Trophoblast cell (in vitro differentiated cells and primary cell): ENCODE measurements at regions not wholly inside any gene's neighbourhood (a gene's known extent, or its start where the extent isn't known, plus 50 kb on each side); places are given as distances from the start of the nearest gene placed in this dataset.
A peak's percentile ranks its signal among the peaks of the same experiment; 100 is the strongest.

Experiments
- DNase-seq, 2 donors: peaks; one replicate each; pipeline ENCODE4 v3.0.0-alpha.2; 2016
- H2AFZ ChIP-seq: 2 replicates; pipeline ENCODE4 v1.6.1; 2013; ENCODE audit warnings: low read length, moderate library complexity, mild to moderate bottlenecking; ENCODE audit not compliant: insufficient read depth, poor library complexity
- H2AK5ac ChIP-seq: 2 replicates; pipeline ENCODE4 v1.6.1; 2013; ENCODE audit warnings: mild to moderate bottlenecking, low read length
- H2BK120ac ChIP-seq: 2 replicates; pipeline ENCODE4 v1.6.1; 2013; ENCODE audit warnings: low read length, mild to moderate bottlenecking, moderate library complexity; ENCODE audit not compliant: insufficient read depth, poor library complexity
- H2BK12ac ChIP-seq: 2 replicates; pipeline ENCODE4 v1.6.1; 2013; ENCODE audit warnings: mild to moderate bottlenecking, low read length, moderate library complexity
- H2BK5ac ChIP-seq: 2 replicates; pipeline ENCODE4 v1.6.1; 2013; ENCODE audit warnings: low read length, low read depth, moderate library complexity, mild to moderate bottlenecking; ENCODE audit not compliant: poor library complexity
- H3K14ac ChIP-seq: 2 replicates; pipeline ENCODE4 v1.6.1; 2013; ENCODE audit warnings: mild to moderate bottlenecking, low read length
- H3K18ac ChIP-seq: 2 replicates; pipeline ENCODE4 v1.6.1; 2013; ENCODE audit warnings: mild to moderate bottlenecking, low read length
- H3K23ac ChIP-seq: 2 replicates; pipeline ENCODE4 v1.6.1; 2013; ENCODE audit warnings: low read length
- H3K27ac ChIP-seq: 2 replicates; pipeline ENCODE4 v1.5.1; 2013; ENCODE audit warnings: low read depth, mild to moderate bottlenecking, inconsistent platforms, low read length, moderate library complexity
- H3K27me3 ChIP-seq: 2 replicates; pipeline ENCODE4 v1.6.1; 2013; ENCODE audit warnings: inconsistent platforms, mild to moderate bottlenecking, low read length, moderate library complexity; ENCODE audit not compliant: insufficient read depth
- H3K36me3 ChIP-seq, 2 experiments: 1 replicate in 1 of 2; 2 replicates in 1 of 2; pipeline ENCODE4 v1.6.1; 2013; ENCODE audit warnings: low read length in 2 of 2, mild to moderate bottlenecking in 2 of 2, moderate library complexity in 1 of 2; ENCODE audit not compliant: insufficient read depth in 2 of 2, control insufficient read depth in 1 of 2
- H3K4ac ChIP-seq: 2 replicates; pipeline ENCODE4 v1.6.1; 2013; ENCODE audit warnings: low read depth, mild to moderate bottlenecking, low read length, moderate library complexity
- H3K4me1 ChIP-seq, 2 experiments: 1 replicate in 1 of 2; 2 replicates in 1 of 2; pipeline ENCODE4 v1.6.1; 2013; ENCODE audit warnings: low read length in 2 of 2, mild to moderate bottlenecking in 2 of 2, moderate library complexity in 1 of 2; ENCODE audit not compliant: insufficient read depth in 2 of 2, control insufficient read depth in 1 of 2
- H3K4me2 ChIP-seq: 2 replicates; pipeline ENCODE4 v1.6.1; 2013; ENCODE audit warnings: inconsistent platforms, mild to moderate bottlenecking, low read length, moderate library complexity
- H3K4me3 ChIP-seq: 2 replicates; pipeline ENCODE4 v1.5.1; 2013; ENCODE audit warnings: mild to moderate bottlenecking, low read depth, low read length, inconsistent platforms
- H3K79me1 ChIP-seq: one replicate; pipeline ENCODE4 v1.6.1; 2013; ENCODE audit warnings: low read length
- H3K79me2 ChIP-seq: 2 replicates; pipeline ENCODE4 v1.6.1; 2013; ENCODE audit warnings: low read length, mild to moderate bottlenecking; ENCODE audit not compliant: control insufficient read depth, insufficient read depth, poor library complexity
- H3K9ac ChIP-seq: 2 replicates; pipeline ENCODE4 v1.6.1; 2013; ENCODE audit warnings: mild to moderate bottlenecking, low read length
- H3K9me3 ChIP-seq: 2 replicates; pipeline ENCODE4 v1.6.1; 2013; ENCODE audit warnings: low read depth, mild to moderate bottlenecking, control low read depth, inconsistent platforms, low read length; ENCODE audit not compliant: insufficient read depth
- H4K12ac ChIP-seq: 2 replicates; pipeline ENCODE4 v1.6.1; 2013; ENCODE audit warnings: low read depth, mild to moderate bottlenecking, low read length, moderate library complexity
- H4K8ac ChIP-seq: 2 replicates; pipeline ENCODE4 v1.6.1; 2013; ENCODE audit warnings: low read depth, mild to moderate bottlenecking, low read length, moderate library complexity
- H4K91ac ChIP-seq: one replicate; pipeline ENCODE4 v1.6.1; 2013; ENCODE audit warnings: low read depth, mild to moderate bottlenecking, low read length, moderate library complexity
- WGBS: extraction: QIAGEN DNeasy Blood & Tissue Kit; methylation state at CpG from one replicate; pipeline ENCODE4 v1.1.7; 2013; ENCODE audit warnings: missing lambda C conversion rate; ENCODE audit not compliant: insufficient read length, insufficient coverage; ENCODE audit errors: extremely low coverage; 5-methylcytosine and 5-hydroxymethylcytosine counted together

DNA sequence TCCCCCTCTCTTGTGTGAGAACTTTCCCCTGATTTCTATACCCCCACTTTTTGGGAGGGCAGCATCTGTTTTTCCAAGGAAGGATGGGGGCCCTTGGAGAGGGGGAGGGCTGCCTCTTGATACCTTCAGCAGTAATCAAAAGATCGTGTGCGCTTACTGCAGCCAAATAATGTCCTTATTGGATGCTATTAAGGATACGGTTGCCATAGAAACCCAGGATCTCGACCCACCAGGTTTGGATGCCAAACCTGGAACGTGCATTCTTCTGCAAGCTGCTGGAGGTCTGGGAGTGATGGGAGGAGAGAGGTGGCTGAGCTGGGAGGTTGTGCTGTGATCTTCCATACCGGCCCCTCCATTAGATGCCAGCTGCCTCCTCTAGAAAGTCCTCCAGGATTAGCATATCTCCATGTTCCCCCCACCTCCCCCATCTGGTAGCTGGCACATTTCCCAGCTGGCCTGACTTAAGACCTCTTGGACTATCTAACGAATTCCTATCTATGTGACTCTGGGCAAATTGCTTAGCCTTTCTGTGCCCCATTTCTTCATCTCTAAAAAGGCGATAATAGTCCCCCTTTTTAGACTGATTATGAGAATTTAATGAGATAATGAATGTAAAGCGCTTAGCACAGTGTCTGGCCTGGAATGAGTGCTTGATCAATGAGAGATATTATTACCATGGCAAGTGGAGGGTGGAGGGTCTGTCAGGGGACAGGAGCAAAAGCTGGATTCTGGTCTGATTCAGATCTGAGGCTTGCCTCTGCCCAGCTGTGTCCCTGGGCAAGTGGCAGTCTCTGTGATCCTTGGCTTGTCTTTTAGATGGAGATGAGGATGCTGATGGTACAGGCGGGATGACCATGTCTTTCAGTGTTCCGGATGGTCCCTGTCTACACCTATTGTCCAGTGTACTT is 78.5 kb upstream of the PCBD1 start:
- Histone ChIP-seq H3K27me3 (peaks cover 1% of the 10 kb centered on the region), H3K9me3 (no peaks in the 10 kb centered on the region), H2BK12ac (no peak overlapping the region), H2BK120ac (no peak overlapping the region), H3K4me3 (no peak overlapping the region), H4K12ac (no peak overlapping the region), H3K23ac (no peak overlapping the region), H2BK5ac (no peak overlapping the region), H2AK5ac (no peak overlapping the region), H3K14ac (no peak overlapping the region), H3K4me2 (peak overlapping the region; percentile 8), H3K9ac (no peak overlapping the region), H3K27ac (no peak overlapping the region), H4K91ac (no peak overlapping the region), H3K36me3 (no peaks in the 10 kb centered on the region), H4K8ac (no peak overlapping the region), H3K79me2 (no peaks in the 10 kb centered on the region), H3K4me1 (no peaks in the 10 kb centered on the region), H3K79me1 (no peaks in the 10 kb centered on the region), H3K4ac (no peak overlapping the region), H3K18ac (no peak overlapping the region), H2AFZ (no peak overlapping the region)
- DNase-seq = no peak
- no CpG with 5 or more reads among the region's 11 CpGs for WGBS

DNA sequence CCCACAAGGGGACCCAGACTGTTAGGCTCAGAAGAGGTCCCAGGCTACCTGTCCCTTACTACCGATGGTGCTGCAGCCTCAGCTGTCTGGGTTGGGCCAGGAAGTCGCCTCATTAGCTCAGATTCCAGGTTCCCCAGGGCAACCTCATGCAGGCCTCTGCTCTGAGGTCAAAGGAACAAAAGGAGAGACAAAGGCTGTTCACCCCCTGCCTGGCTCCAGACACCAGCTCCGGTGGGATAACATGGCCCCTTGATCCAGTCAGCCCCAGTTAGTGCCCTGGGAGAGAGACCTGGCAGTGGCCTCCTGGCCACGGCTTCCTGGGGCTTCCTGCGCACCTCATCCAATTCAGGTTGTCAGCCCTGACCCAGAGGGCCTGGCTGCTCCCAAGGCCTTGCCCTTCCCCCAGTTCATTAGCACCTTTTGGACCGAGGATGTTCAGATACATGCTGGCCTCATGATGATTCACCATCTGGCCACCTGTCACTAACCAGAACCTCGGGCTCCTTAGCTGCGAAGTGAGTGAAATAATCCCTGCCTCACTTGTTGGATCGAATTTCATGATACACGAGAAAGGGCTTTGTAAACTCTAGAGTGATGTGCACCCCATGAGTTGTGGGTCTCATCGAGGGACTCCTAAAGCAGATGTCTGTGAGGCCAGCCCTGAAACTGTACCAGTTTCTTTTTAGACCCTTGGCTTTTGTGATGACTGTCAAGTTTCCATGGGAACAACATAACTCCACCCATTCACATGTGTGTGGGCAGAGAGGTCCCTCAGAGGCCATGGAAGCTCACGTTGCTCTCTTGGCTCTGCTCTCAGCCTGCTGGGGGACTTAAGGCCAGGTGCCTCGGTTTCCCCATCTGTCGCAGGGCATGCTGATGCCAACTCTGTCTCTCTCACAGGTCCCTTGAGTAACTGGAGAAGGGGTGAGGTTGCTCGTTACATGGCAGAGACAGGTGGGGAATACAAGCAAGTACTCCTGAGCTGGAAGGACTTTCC is 79.5 kb upstream of the PCBD1 start:
- H3K4me2 ChIP-seq = peak overlapping the region; percentile 8
- H4K12ac ChIP-seq = no peak overlapping the region
- H3K27me3 ChIP-seq = no peaks in the 10 kb centered on the region
- H2BK5ac ChIP-seq = no peak overlapping the region
- H2BK120ac ChIP-seq = no peak overlapping the region
- WGBS = no CpG with 5 or more reads among the region's 15 CpGs
- H3K27ac ChIP-seq = no peak overlapping the region
- no peak overlapping the region for H4K8ac ChIP-seq
- no peak overlapping the region for H3K23ac ChIP-seq
- no peak overlapping the region for H3K14ac ChIP-seq
- no peaks in the 10 kb centered on the region for H3K4me1 ChIP-seq
- H3K4me3 ChIP-seq = no peak overlapping the region
- no peak overlapping the region for H2AFZ ChIP-seq
- DNase-seq = no peak
- H3K9ac ChIP-seq = peak overlapping the region; percentile 31
- H2BK12ac ChIP-seq = no peak overlapping the region
- H3K36me3 ChIP-seq = no peaks in the 10 kb centered on the region
- no peaks in the 10 kb centered on the region for H3K79me1 ChIP-seq
- no peaks in the 10 kb centered on the region for H3K9me3 ChIP-seq
- no peaks in the 10 kb centered on the region for H3K79me2 ChIP-seq
- no peak overlapping the region for H4K91ac ChIP-seq
- no peak overlapping the region for H3K18ac ChIP-seq
- H2AK5ac ChIP-seq = no peak overlapping the region
- H3K4ac ChIP-seq = no peak overlapping the region

DNA sequence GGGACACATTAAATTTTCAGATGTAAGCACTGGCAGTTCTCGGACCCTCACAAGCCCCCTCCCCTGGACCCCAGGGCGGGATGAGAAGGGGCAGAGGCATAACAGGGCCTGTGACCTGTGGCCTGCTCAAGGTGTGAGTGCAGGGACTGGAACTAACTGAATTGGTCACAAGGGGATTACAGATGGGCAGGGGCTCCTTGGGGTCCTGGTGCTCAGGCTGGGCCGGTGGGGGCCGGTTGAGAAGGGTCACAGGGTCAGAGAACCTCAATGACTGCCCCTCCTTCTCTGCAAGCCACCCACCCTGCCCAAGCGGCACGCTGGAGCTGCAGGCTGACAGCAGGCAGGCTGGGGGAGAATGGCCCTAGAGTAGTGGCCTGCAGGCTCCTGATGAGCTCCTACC is 80.8 kb upstream of the PCBD1 start:
- no CpG with 5 or more reads among the region's 6 CpGs for WGBS

DNA sequence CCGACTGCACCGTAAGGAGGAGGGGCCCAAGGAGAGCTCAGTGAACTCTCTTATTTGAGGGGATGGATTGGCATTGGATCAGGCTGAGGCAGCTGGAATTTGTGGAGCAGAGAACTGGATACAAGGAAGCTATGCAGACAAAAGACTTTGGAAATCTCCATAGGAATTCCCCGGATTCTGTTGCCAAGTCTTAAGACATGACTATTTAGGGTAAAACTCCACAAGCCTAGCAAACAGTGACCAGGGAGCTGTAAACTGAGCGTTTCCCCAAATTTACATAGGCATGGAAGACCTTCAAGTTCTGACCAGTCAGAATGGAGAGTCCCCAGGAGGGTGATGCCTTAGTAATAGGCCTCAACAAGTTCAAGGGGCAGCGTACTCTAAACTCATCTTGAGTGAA is 82.5 kb upstream of the PCBD1 start:
- no peaks in the 10 kb centered on the region for H3K36me3 ChIP-seq
- H2AFZ ChIP-seq = no peak overlapping the region
- no peak overlapping the region for H3K9ac ChIP-seq
- H3K14ac ChIP-seq = no peak overlapping the region
- no peak overlapping the region for H2BK12ac ChIP-seq
- peaks cover 7 to 8% of the 10 kb centered on the region in 2 experiments for H3K4me1 ChIP-seq
- H2BK5ac ChIP-seq = no peak overlapping the region
- no peak overlapping the region for H3K27ac ChIP-seq
- no peaks in the 10 kb centered on the region for H3K27me3 ChIP-seq
- no peak overlapping the region for H4K12ac ChIP-seq
- H3K79me2 ChIP-seq = no peaks in the 10 kb centered on the region
- DNase-seq = no peak
- H4K8ac ChIP-seq = no peak overlapping the region
- peaks cover 1% of the 10 kb centered on the region for H3K9me3 ChIP-seq
- no peak overlapping the region for H2AK5ac ChIP-seq
- H3K4ac ChIP-seq = no peak overlapping the region
- H3K18ac ChIP-seq = no peak overlapping the region
- no peak overlapping the region for H4K91ac ChIP-seq
- no peak overlapping the region for H2BK120ac ChIP-seq
- H3K79me1 ChIP-seq = no peaks in the 10 kb centered on the region
- no peak overlapping the region for H3K4me3 ChIP-seq
- no CpG with 5 or more reads among the region's 5 CpGs for WGBS
- H3K23ac ChIP-seq = no peak overlapping the region
- no peak overlapping the region for H3K4me2 ChIP-seq

More for the DNA sequence above, 80.8 kb upstream of the PCBD1 start:
- H3K4me2 ChIP-seq = no peak overlapping the region
- no peaks in the 10 kb centered on the region for H3K27me3 ChIP-seq
- peaks cover 2 to 3% of the 10 kb centered on the region in 2 experiments for H3K4me1 ChIP-seq
- H3K18ac ChIP-seq = no peak overlapping the region
- H3K27ac ChIP-seq = no peak overlapping the region
- no peak overlapping the region for H4K12ac ChIP-seq
- H3K14ac ChIP-seq = no peak overlapping the region
- no peak overlapping the region for H2BK120ac ChIP-seq
- DNase-seq = no peak
- H2AFZ ChIP-seq = no peak overlapping the region
- no peak overlapping the region for H4K8ac ChIP-seq
- no peak overlapping the region for H4K91ac ChIP-seq
- H3K4me3 ChIP-seq = no peak overlapping the region
- no peak overlapping the region for H2AK5ac ChIP-seq
- H2BK5ac ChIP-seq = no peak overlapping the region
- H3K9ac ChIP-seq = no peak overlapping the region
- H3K9me3 ChIP-seq = no peaks in the 10 kb centered on the region
- H3K79me2 ChIP-seq = no peaks in the 10 kb centered on the region
- no peaks in the 10 kb centered on the region for H3K79me1 ChIP-seq
- no peak overlapping the region for H3K23ac ChIP-seq
- H2BK12ac ChIP-seq = no peak overlapping the region
- no peak overlapping the region for H3K4ac ChIP-seq
- H3K36me3 ChIP-seq = no peaks in the 10 kb centered on the region
